AML-193 (cell line): ENCODE measurements at regions not wholly inside any gene's neighbourhood (a gene's known extent, or its start where the extent isn't known, plus 50 kb on each side); places are given as distances from the start of the nearest gene placed in this dataset.

ENCODE experiments used
- DNase-seq, 2 experiments: peaks; one replicate each; lab custom pipeline; 2025; lab: John Stamatoyannopoulos, UW

- no peak for DNase-seq
These were observed 140.3 kb downstream of the LYPLAL1 start for GRCh38 chr1:219313961-219314360.

DNA sequence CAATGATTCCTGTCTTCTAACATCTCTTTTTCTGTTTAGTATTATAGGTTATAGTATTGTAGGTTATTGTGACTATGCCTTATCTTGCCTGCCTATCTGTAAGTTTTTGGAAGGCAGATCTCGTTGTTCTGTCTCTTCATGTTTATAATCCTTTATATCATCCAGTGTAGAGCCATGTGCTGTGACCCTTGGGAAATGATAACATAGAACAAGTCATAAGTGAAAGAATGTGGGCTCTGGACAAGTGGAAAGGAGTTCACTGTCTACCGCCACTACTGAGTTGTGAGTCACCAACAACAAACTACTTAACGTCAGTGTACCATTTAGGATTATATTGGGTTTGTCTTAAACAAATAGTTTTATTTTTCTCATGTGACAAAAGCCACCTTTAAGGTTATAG is 139.3 kb downstream of the LYPLAL1 start:
- DNase-seq: no peak

DNA sequence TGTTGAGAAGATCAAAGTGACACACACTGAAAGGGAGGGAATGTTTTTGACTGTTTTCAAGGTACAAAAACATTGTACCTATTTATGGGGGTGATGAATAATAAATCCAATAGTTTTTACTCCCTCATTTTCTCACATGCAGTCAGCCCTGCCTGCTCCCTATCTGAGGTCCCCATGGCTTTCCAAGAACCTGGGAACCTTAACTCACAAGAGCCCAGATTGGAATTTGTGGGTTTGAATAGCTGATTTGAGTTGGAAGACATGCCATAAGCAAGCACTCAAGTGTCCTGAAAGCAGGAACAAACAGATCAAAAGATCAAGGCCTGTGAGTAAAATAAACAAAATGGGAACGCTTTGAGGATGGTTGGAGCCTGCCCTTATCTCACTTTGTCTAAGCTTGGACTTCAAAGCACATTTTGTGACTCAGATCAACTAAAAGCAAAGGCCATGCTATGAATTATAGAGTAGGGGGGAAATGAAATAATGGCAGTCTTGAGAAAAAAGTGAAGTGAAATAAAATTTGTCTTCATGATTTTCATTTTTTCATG is 136.6 kb downstream of the LYPLAL1 start:
- DNase-seq: no peak

DNA sequence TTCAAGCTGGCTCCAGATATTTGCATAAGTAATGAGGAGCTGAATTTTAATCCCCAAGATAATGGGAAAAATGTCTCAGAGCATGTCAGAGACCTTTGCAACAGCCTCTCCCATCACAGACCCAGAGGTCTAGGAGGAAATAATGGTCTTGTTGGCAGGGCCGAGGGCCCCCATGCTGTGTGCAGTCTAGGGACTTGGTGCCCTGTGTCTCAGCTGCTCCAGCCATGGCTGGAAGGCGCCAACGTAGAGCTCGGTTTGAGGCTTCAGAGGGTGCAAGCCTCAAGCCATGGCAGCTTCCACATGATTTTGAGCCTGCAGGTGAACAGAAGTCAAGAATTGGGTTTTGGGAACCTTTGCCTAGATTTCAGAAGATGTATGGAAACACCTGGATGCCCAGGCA is 134.7 kb downstream of the LYPLAL1 start:
- no peak for DNase-seq

DNA sequence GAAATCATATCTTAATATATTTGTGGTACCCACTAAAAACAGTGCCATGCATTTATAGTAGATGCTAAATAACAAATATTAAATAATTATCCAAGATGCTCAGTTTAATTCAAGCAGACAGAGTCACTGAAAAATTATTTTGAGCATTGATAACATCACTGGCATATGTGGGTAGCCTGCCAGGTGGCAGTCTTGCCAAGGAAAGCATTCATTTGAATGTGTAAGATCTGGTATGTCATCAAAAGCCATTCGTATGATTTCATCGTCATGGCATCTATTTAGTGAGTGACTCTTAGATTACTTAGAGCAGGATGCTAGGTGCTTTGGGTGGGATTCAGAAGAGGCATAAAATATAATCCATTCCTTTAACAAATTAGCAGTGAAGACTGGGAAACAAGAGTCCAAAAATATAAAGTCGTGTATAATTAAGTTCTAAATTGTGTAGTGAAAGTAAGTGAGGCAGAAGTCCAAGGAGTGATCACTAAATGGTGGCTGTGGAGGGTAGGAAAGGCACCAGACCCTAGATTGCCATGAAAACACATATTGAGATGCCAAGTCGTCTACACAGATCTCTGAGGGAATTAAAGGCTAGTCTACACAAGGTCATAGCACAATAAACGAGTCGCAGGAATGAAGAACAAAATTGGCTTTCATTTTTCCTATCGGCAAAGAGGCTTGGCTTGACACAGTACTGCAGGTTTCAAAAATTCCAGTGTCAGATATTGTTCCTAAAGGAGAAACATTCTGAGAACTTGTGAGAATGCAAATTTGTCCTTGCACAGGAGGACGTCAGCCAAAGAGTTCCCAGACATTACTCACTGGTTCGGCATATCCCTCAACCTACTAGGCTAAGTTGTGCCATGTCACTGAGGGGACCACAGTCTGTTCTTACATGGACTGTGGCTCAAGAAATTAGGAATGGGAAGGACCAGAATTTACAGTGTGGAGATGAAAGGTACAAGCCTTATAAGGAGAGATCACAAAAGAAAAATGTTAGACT is 130.8 kb downstream of the LYPLAL1 start:
- DNase-seq: no peak

- no peak for DNase-seq
These were observed 129.0 kb downstream of the LYPLAL1 start for GRCh38 chr1:219302697-219303096.

GRCh38 chr1:219299420-219299819 is 125.7 kb downstream of the LYPLAL1 start:
- DNase-seq: no peak

- no peak for DNase-seq
These were observed 125.0 kb downstream of the LYPLAL1 start for GRCh38 chr1:219298571-219299148.

DNA sequence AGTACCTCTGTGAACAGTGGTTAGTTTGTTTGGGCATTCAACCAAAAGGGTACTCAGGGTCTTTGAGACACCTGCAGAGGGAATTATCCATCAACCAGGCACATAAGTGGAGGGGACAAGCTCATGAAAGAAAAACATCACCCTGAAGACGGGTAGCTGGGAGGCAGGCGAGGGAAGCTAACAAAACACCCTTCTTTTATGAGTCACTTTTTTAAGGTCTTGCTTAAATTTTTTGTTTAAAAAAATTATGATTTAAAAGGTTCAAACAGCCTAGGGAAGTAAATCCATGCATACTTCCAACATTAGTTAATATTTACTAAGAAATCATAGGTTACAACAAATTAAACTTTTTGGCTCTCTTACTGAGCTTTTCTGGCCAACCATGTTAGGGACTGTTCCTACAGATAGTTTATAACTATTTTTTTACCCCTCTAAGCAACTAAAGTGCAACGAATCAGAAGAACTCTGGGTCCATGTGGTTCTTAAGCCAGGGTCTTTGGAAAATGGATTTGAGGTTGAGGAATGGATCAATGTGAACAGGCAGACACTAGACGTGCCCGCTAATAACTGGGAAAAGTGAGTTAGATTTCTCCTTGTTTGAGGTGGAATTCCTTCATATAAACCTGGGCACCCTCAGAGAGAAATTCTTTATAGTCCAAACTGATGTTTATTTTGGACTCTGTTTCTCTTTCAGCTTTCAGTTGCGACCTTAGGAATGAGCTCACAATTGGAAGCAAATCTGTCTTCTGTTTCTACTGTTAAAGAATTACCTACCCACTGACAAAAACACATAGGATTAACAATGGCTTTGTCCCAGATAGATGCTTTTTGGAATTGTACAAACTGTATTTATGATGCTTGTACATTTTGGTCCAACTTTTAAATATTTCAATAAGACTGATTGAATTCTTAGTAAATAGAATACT is 123.0 kb downstream of the LYPLAL1 start:
- DNase-seq: no peak

DNA sequence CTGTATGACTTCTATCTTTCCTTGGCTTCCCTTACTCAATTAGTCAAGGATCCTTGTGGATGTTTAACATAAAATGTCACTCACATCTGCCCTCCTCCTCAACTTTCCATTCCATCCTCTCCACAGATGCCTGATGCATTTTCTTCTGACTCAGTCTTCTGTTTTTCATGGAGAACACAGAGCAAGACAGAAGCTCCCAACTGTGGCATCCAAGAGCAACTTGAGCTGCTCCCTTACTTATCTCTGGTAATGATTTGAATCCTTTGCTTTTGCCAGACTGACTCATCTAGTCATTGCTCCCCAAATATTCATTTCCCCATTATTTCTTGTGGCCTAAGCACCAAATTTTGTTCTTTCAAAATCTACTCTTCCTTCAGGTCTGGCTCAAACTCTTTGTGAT is 120.6 kb downstream of the LYPLAL1 start:
- DNase-seq: no peak

GRCh38 chr1:219293410-219293809 is 119.7 kb downstream of the LYPLAL1 start:
- DNase-seq: no peak

DNA sequence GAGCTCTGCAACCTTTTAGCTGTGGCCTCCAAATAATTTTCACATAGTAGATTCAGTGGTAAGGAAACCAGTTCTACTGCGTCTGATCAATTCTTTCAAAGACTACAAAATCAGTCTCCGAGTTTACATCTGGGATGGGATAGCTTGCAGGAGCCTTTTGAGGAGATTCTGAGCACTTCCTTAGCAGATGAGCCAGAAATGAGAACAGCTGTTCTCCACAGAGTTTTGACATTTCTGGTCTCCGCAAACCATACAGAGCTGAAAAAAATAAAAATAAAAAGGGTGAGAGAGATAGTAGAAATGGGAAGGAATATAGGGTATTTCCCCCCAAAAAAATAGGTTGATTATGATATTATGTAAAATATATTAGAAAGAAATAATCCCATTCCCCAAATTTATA is 119.3 kb downstream of the LYPLAL1 start:
- no peak for DNase-seq

DNA sequence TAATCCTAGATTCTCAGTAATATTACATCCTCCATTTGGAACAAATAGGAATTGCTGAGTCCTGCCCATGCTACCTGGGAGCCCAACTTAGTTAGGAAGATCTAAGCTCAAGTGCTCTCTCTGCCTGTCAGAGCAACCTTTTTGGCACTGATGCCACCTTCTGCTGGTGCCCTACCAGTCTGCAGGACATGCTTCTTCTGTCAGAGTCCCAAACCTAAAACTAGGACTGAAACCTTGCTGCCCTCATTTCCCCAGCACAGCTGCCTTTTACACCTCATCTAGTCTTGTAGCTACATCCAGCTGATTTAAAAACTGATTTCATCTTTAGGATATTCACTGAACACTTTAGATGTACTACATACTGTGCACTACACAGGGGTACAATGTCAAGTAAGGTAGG is 118.7 kb downstream of the LYPLAL1 start:
- DNase-seq: no peak

DNA sequence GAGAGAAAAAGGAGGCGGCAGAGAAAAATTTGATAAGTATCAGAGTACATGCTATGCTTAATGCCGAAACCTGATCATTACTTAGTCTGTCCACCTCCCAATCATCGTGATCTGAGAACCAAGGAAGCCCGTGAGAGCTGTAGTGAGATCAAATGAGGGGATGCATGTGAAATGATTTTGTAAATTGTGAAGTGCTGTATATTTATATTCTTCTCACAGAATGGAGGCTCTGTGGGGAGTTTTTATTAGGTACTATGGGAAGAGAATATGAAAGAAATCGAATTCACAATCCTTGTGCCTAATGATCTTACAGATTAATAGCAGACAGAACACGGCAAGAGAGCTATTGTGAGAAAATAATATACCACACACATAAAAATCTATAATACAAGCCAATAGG is 115.5 kb downstream of the LYPLAL1 start:
- DNase-seq: no peak

- no peak for DNase-seq
These were observed 109.9 kb downstream of the LYPLAL1 start for GRCh38 chr1:219283541-219283940.

DNA sequence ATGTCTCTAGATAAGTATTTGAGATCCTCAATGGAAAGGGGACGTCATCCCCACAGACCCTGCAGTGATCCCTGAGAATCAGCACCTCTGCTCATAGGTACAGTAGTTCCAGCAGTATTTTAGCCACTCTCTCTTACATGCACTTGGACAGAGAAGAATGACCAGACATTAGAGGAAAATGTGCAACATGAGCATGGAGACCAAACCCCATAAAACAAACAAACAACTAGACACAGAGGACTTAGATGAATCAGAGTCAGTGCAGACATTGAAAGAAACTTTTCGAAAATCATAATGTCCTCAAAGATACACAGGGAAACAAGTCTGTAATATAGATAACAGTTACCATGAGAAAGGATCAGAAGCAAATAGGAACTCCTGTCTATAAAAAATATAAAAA is 108.2 kb downstream of the LYPLAL1 start:
- no peak for DNase-seq

DNA sequence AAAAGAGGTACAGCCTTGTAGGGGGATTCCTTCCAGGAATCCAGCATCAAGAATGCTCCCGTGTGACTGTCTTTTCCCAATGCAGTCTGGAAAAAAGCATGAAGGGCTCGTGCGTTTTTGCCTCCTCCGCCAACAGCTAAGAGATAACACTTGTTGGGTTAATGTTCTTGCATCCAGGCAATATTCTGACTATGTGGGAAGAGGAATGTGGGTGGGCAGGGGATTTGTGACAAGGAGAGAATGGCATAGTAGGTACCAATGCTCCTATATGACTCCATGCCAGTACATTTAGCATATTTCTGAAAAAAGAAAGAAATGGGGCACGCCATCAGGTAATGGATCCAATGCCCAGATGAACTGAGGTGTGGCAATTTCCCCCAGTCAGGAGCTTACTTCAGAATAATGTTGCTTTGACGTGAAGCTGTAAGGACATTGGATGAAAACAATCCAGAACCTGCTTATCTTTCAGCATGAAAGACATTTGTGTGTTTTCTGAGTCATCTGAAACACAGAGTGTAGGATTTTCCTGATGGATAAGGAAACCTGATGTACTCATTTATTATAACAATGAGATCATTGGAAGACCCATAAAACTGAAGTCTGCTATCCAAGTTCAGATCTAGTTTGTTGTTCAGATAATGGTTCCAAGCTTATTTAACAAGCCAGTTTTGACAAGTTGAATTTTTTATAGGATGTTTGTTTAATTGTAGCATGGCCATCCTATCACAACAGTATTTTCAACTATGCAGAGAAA is 105.5 kb downstream of the LYPLAL1 start:
- no peak for DNase-seq

DNA sequence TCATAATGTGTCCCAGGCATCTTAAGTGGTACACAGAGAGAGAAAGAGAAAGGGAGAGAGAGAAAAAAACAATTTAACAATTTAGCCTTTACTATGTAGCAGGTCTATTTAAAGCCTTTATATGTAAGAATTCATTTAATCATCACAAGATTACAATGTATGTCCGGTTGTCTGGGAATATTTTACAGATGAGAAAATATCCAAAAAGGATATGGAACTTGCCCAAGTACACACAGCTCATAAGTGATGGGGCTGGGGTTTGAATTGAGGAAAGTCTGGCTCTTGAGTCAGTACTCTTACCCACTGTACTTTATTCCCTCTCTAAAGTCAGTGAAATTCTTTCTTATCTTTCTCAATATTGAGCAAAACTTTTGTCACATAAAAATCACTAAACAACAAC is 104.6 kb downstream of the LYPLAL1 start:
- no peak for DNase-seq

DNA sequence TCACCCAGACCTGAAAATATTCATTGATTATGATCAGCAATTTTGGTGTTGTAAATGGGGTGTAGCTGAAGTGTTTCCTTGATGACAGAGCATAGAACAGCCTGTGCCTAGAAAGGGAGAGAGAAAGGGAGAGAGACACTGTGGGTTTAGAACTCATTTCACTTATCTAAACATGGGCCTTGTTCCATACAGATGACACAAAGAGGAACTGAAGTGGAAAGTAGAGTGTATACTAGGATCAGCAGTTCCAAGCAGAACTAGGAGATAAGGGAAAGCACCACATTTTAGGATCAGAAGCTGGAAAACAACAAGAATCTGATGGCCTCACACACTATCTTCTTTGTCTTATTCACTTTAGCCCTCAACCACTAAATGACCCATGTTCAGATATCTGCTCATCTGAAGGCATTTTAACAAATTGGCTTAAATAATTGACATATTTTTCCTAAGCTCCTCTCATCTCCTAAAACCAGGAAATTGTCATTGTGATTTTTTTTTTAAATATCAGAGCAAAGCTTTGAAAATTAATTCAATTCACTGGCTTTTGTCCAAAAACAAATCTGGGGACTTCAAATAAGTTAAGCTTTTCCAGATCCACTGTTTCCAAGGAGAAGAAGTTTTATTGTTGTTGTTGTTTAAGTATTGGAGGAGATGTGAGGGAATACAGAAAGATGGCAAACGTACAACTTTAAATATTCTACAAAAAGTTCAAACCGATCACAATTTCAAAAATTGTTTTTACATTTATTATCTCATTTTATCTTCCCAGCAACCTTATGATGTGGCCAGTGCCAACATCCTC is 103.8 kb downstream of the LYPLAL1 start:
- no peak for DNase-seq

- no peak for DNase-seq
These were observed 102.5 kb downstream of the LYPLAL1 start for GRCh38 chr1:219276049-219276738.
